SK-MEL-5 (cell line): ENCODE measurements at regions not wholly inside any gene's neighbourhood (a gene's known extent, or its start where the extent isn't known, plus 50 kb on each side); places are given as distances from the start of the nearest gene placed in this dataset.

ENCODE experiments used
- DNase-seq: peaks from one replicate; pipeline ENCODE4 v3.0.0-alpha.2; 2016; ENCODE audit warnings: low read depth, low spot score
- in situ Hi-C: cut with HindIII; loops from 2 replicates; pipeline ENCODE4 v1.10.0; 2016; ENCODE audit warnings: low sequenced_read_pairs, high pct_unique_total_duplicates, low pct_unique_long_range_greater_than_20kb

GRCh38 chr5:58117542-58117941, 342.3 kb downstream of the PLK2 start:
- in situ Hi-C loops = no loop called here
- no peak for DNase-seq

- in situ Hi-C loops = no loop called here
- DNase-seq = no peak
These were observed 343.5 kb downstream of the PLK2 start for GRCh38 chr5:58116346-58116745.

GRCh38 chr5:58115811-58116210, 344.1 kb downstream of the PLK2 start:
- DNase-seq = no peak
- in situ Hi-C loops = no loop called here

GRCh38 chr5:58114324-58114723, 345.6 kb downstream of the PLK2 start:
- DNase-seq = no peak
- in situ Hi-C loops = no loop called here

DNA sequence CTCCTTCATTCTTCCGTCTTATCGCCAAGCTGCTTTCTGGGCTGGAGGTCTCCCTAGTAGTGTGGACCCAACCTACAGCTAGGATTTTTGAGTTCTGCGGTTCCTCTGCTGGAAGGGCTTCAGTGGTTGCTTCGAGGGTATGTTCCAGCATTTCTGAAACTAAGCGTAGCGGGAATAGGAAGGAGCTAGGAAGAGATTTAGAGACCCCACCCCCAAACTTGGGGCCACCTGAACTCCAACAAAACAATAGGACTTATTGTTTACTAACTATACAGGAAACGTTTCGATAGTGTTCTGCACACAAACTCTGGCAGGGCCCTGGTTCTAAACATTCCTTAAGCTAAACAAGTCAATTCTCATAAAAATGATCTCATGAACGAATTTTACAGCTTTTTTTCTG, 346.7 kb downstream of the PLK2 start:
- in situ Hi-C loops = no loop called here
- DNase-seq = no peak

DNA sequence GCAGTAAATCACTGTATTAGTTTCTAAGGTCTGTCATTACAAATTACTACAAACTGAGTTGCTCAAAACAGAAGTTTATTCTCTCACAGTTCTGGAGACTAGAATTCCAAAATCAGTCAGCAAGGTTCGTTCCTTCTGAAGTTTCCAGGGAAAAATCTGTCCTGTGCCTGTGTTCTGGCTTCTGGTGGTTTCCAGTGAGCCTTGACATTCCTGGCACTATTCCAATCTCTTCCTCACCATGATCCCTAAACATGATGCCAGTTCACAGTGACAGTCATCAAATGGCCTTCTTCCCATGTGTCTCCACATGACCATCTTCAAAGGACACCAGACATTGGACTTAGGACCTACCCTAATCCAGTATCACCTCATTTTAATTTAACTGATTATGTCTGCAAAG, 351.4 kb downstream of the PLK2 start:
- in situ Hi-C loops = no loop called here
- no peak for DNase-seq

- in situ Hi-C loops = no loop called here
- no peak for DNase-seq
These were observed 352.2 kb downstream of the PLK2 start for GRCh38 chr5:58107704-58108103.

GRCh38 chr5:58106754-58107410, 353.0 kb downstream of the PLK2 start:
- DNase-seq = no peak
- in situ Hi-C loops = no loop called here

GRCh38 chr5:58105836-58106235, 354.1 kb downstream of the PLK2 start:
- in situ Hi-C loops = no loop called here
- no peak for DNase-seq

GRCh38 chr5:58099257-58099656, 360.6 kb downstream of the PLK2 start:
- in situ Hi-C loops = no loop called here
- DNase-seq = no peak

DNA sequence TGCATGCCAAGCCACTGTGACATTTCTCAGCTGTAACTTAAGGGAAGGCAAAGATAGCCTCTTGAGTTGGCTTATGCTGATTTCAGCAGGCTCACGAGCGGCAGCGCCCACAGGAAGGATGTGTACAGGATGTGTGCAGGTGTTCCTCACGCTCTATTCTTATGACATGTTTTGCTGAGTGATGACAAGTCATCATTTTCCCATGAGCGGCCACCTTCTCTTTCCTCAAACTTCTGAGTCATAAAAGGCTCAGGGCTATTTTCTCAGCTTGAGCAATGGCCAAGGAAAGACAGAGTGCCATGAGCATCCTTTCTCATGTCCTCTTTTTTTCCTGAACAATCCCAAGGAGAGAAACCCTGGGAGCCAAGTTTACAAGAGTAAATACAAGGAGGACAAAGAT, 365.9 kb downstream of the PLK2 start:
- DNase-seq = no peak
- in situ Hi-C loops = no loop called here

- DNase-seq = no peak
- in situ Hi-C loops = no loop called here
These were observed 369.2 kb downstream of the PLK2 start for GRCh38 chr5:58090704-58091103.

GRCh38 chr5:58088941-58089340, 370.9 kb downstream of the PLK2 start:
- no peak for DNase-seq
- in situ Hi-C loops = no loop called here

- DNase-seq = no peak
- in situ Hi-C loops = no loop called here
These were observed 372.0 kb downstream of the PLK2 start for GRCh38 chr5:58087905-58088304.

DNA sequence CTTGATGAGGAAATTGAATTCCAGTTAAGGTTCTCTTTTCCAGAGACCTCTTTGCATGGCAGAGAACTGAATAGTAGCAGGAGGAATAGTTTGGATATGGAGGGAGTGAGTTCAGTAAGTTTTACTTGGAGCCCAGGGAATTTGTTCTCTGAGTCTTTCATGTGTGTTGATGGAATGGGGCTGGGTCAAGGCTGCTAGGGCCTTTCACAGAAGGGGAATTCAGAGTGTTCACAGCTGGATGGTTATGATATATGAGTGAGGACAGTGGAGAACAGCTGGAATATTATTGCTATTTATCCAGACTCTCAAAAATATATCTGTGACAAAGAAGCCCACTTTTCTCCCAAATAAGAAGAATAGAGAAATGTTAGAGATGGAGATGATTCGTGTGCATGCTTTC, 372.8 kb downstream of the PLK2 start:
- DNase-seq = no peak
- in situ Hi-C loops = no loop called here

- in situ Hi-C loops = no loop called here
- no peak for DNase-seq
These were observed 374.1 kb downstream of the PLK2 start for GRCh38 chr5:58085800-58086199.

DNA sequence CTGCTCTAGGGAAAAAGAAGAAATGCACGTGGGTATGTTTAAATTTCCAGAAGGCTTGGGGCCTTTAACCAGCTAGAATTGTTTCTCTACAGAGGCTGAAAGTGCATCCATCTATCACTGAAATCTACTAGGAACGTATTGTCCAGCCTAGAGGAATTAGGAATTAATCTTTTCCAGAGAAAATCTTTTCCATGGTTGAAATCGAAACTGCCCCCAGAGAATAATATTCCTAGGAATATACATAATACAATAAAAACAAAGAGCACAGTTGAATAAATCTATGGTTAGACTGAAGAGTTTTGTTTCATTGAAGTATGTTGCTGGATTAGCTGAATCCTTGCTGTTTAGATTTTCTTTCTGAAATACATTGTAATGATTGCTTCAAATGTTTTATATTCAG, 378.5 kb downstream of the PLK2 start:
- in situ Hi-C loops = no loop called here

DNA sequence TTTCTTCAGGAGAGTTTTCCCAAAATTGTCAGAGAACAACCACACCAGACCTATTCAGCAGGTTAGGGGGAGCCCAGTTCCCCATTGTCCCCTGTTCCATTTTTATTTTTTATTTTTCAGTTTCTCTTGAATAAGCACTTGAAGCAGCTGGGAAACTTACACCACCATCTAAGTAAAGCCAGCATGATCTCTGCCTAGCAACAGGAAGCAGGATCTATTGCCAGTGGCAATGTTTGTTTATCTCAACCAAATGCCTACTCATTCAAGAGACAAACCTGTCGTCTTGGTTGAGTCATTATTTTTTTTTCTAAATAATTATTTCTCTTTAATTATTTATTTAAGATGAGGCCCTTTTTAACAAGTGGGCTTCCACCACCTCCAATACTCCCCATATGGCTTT, 379.3 kb downstream of the PLK2 start:
- in situ Hi-C loops = no loop called here
- no peak for DNase-seq

More for the DNA sequence above, 378.5 kb downstream of the PLK2 start:
- DNase-seq = no peak

DNA sequence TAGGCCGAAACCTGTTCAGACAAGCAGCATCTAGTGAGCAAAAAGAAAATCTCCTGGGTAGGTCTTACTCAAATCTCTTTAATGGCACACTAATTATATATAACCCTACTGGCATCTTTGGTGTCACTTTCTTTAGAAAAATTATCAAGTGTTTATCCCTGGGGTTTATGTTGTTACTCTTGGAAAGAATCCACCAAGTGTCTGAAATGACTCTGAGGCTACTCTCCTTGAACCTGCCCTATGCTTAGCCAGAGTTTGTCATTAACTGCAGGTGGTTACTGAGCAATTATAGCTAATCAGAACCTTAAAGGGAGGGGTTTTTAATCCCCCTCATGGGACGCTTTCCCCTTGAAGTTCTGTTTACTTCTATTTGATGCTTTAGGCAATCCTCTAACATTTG, 381.9 kb downstream of the PLK2 start:
- in situ Hi-C loops = no loop called here
- DNase-seq = no peak

DNA sequence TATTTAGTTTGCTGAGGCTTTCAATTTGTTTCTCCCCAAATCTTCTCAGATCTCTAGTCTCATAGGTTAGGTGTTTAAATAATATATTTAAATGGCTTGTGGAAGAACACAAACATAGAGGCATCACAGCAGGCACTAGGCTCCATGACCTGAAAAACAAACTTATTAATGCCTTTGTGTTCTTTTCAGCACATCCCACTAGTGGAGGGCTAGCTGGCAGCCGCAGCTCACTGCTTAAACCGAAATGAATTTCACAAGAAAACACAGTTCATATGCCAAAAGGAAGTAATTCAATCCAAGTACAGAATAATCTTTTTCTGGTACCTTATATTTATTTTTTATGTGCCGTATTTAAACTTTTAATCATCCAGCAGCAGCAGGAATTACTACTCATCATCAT, 382.5 kb downstream of the PLK2 start:
- no peak for DNase-seq
- in situ Hi-C loops = no loop called here
